ENCODE measurements at regions not wholly inside any gene's neighbourhood (a gene's known extent, or its start where the extent isn't known, plus 50 kb on each side); places are given as distances from the start of the nearest gene placed in this dataset.
A peak's percentile ranks its signal among the peaks of the same experiment; 100 is the strongest.

DNA sequence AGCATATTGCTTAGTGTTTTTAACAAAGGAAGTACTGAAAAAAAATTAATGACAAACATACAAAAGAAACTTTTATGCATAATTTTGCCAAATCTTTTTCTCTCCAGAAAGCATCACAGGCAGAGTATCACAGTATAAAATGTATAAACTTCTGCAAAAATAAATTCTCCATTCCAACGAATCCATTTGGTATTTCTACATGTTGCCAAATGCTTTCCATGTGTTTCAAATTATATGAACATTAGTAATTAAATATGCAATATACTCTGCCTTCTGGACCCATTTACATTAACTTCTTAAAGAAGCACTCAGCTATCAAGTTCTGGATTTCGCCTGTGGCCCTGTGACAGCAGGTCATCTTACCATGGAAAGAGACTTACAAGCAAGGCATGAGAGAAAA lies 189.1 kb upstream of the ALCAM start:
- Histone ChIP-seq H3K27ac (ENCODE audit: low read depth in 1 of 2, low read length in 1 of 2) (no peak overlapping the region), H3K4me1 (ENCODE audit: control insufficient read depth in 5 of 5, insufficient read depth in 5 of 5, low read length in 5 of 5) (peaks cover 0 to 17% (median 0%) of the 10 kb centered on the region in 5 donors), H3K27me3 (ENCODE audit: control insufficient read depth in 3 of 3, insufficient read depth in 3 of 3, low read length in 2 of 3) (no peaks in the 10 kb centered on the region), H3K9ac (ENCODE audit: insufficient read depth in 1 of 2, low read length in 2 of 2) (no peak overlapping the region), H3K4me3 (no peak overlapping the region), H3K9me3 (ENCODE audit: control insufficient read depth in 4 of 4, insufficient read depth in 3 of 4, low read length in 3 of 4) (no peaks in the 10 kb centered on the region), H3K36me3 (ENCODE audit: control insufficient read depth in 4 of 4, insufficient read depth in 4 of 4, low read length in 4 of 4) (no peaks in the 10 kb centered on the region)
- ATAC-seq (ENCODE audit: insufficient read depth, low FRiP score) (no peak), DNase-seq (peak in 2 of 3 donors; percentile 12 to 30)
- 80 to 88% methylated on average over 2 of the region's 2 CpGs for WGBS, 2 donors
- TF ChIP-seq, protein P1, sequence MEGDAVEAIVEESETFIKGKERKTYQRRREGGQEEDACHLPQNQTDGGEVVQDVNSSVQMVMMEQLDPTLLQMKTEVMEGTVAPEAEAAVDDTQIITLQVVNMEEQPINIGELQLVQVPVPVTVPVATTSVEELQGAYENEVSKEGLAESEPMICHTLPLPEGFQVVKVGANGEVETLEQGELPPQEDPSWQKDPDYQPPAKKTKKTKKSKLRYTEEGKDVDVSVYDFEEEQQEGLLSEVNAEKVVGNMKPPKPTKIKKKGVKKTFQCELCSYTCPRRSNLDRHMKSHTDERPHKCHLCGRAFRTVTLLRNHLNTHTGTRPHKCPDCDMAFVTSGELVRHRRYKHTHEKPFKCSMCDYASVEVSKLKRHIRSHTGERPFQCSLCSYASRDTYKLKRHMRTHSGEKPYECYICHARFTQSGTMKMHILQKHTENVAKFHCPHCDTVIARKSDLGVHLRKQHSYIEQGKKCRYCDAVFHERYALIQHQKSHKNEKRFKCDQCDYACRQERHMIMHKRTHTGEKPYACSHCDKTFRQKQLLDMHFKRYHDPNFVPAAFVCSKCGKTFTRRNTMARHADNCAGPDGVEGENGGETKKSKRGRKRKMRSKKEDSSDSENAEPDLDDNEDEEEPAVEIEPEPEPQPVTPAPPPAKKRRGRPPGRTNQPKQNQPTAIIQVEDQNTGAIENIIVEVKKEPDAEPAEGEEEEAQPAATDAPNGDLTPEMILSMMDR (IDR thresholded peaks at IDR 0.05; ENCODE audit: control extremely low read depth, extremely low read depth): no peak

- Histone ChIP-seq H3K36me3 (ENCODE audit: control insufficient read depth in 4 of 4, insufficient read depth in 4 of 4, low read length in 4 of 4) (no peaks in the 10 kb centered on the region), H3K9ac (ENCODE audit: insufficient read depth in 1 of 2, low read length in 2 of 2) (no peak overlapping the region), H3K4me3 (no peak overlapping the region), H3K9me3 (ENCODE audit: control insufficient read depth in 4 of 4, insufficient read depth in 3 of 4, low read length in 3 of 4) (peaks cover 0 to 2% (median 1%) of the 10 kb centered on the region in 4 donors), H3K27me3 (ENCODE audit: control insufficient read depth in 3 of 3, insufficient read depth in 3 of 3, low read length in 2 of 3) (no peaks in the 10 kb centered on the region), H3K4me1 (ENCODE audit: control insufficient read depth in 5 of 5, insufficient read depth in 5 of 5, low read length in 5 of 5) (no peaks in the 10 kb centered on the region), H3K27ac (ENCODE audit: low read depth in 1 of 2, low read length in 1 of 2) (no peak overlapping the region)
- no peak for DNase-seq
- WGBS, 2 donors: 75 to 90% methylated on average over 1 of the region's 1 CpG
- TF ChIP-seq, protein P1 (IDR thresholded peaks at IDR 0.05; ENCODE audit: control extremely low read depth, extremely low read depth): no peak
- no peak for ATAC-seq (ENCODE audit: insufficient read depth, low FRiP score)
Observed at GRCh38 chr3:105187344-105187743, 179.4 kb upstream of the ALCAM start.

DNA sequence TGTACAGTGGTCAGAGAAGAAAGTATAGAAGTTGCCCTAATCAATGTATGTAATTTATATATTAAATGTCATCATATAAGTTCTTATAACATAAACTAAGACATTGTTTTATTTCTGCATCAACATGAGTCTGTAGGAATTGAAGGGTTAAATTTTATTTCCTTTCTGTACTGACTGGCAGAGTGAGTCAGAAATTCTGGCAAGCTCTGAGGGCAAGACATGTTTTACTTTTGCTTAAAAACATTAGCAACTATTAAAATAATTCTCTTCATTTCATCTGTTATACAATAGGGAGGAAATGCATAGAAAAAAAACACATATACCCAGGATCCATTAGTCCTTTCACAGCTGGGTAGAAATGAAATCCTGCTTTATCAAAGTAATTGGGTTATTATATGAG lies 171.4 kb upstream of the ALCAM start:
- no peak overlapping the region for H3K4me3 ChIP-seq
- H3K27ac ChIP-seq (ENCODE audit: low read depth in 1 of 2, low read length in 1 of 2): no peak overlapping the region
- TF ChIP-seq, protein P1 (IDR thresholded peaks at IDR 0.05; ENCODE audit: control extremely low read depth, extremely low read depth): no peak
- H3K9me3 ChIP-seq (ENCODE audit: control insufficient read depth in 4 of 4, insufficient read depth in 3 of 4, low read length in 3 of 4): peaks cover 0 to 2% (median 0%) of the 10 kb centered on the region in 4 donors
- peaks cover 0 to 6% (median 0%) of the 10 kb centered on the region in 5 donors for H3K4me1 ChIP-seq (ENCODE audit: control insufficient read depth in 5 of 5, insufficient read depth in 5 of 5, low read length in 5 of 5)
- no peak overlapping the region for H3K9ac ChIP-seq (ENCODE audit: insufficient read depth in 1 of 2, low read length in 2 of 2)
- ATAC-seq (ENCODE audit: insufficient read depth, low FRiP score) (peak; percentile 34), DNase-seq (peak in 2 of 3 donors; percentile 33 to 44)
- H3K36me3 ChIP-seq (ENCODE audit: control insufficient read depth in 4 of 4, insufficient read depth in 4 of 4, low read length in 4 of 4): no peaks in the 10 kb centered on the region
- H3K27me3 ChIP-seq (ENCODE audit: control insufficient read depth in 3 of 3, insufficient read depth in 3 of 3, low read length in 2 of 3): no peaks in the 10 kb centered on the region

DNA sequence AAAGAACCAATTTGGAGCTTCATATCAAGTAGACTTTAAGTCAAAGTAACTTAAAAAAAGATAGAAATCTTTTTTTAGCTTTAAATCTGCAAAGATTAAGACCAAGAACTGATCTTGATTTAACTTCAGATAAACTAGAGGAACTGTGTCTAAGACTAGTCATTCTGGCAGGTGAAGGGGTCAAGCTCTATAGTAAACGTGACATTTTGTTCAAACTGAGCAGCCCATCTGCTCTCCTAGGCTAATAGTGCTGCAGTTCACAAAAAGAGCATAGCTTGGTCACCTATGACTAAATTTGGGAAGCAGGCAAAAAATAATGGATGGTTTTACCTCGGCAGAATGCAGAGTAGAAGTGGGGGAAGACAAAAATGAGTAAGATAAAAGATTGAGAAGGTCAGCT lies 168.8 kb upstream of the ALCAM start:
- TF ChIP-seq, protein P1 (IDR thresholded peaks at IDR 0.05; ENCODE audit: control extremely low read depth, extremely low read depth): no peak
- Histone ChIP-seq H3K9ac (ENCODE audit: insufficient read depth in 1 of 2, low read length in 2 of 2) (no peak overlapping the region), H3K4me3 (no peak overlapping the region), H3K4me1 (ENCODE audit: control insufficient read depth in 5 of 5, insufficient read depth in 5 of 5, low read length in 5 of 5) (peaks cover 0 to 6% (median 0%) of the 10 kb centered on the region in 5 donors), H3K27ac (ENCODE audit: low read depth in 1 of 2, low read length in 1 of 2) (no peak overlapping the region), H3K36me3 (ENCODE audit: control insufficient read depth in 4 of 4, insufficient read depth in 4 of 4, low read length in 4 of 4) (no peaks in the 10 kb centered on the region), H3K9me3 (ENCODE audit: control insufficient read depth in 4 of 4, insufficient read depth in 3 of 4, low read length in 3 of 4) (peaks cover 0 to 3% (median 0%) of the 10 kb centered on the region in 4 donors), H3K27me3 (ENCODE audit: control insufficient read depth in 3 of 3, insufficient read depth in 3 of 3, low read length in 2 of 3) (no peaks in the 10 kb centered on the region)
- ATAC-seq (ENCODE audit: insufficient read depth, low FRiP score): no peak
- no peak for DNase-seq
- 63 to 69% methylated on average over 2 of the region's 2 CpGs for WGBS, 2 donors

Measured in lung (tissue), 11 donors.